Effector CD4-positive, alpha-beta T cell (primary cell): ENCODE measurements at regions not wholly inside any gene's neighbourhood (a gene's known extent, or its start where the extent isn't known, plus 50 kb on each side); places are given as distances from the start of the nearest gene placed in this dataset.

Experiments used
- DNase-seq: peaks from one replicate; pipeline ENCODE4 v3.0.0-alpha.2; 2020

GRCh38 chr4:140211693-140212092, 57.7 kb upstream of the MAML3 start:
- DNase-seq, result no peak

- DNase-seq, result no peak
Observed at GRCh38 chr4:140211161-140211560, 57.2 kb upstream of the MAML3 start.

DNA sequence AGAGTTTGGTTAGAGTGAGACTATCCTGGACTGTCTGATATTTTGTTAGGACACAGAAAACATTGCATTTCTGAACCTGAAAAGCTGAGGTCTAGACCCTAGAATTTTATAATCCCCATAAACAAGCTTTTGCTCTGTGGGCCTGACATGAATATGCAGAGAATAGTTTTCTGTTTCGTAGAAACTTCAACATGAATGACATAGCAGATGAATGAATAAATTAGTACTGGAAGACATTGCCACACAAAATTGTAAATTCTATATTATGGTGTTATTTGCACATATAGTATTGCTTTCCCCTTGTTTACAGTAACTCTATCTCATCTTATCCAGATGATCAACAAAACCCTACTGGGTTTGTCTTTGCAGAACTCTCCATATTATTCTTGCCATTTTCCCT, 54.9 kb upstream of the MAML3 start:
- DNase-seq, result no peak
